Activated CD4-positive, CD25-positive, alpha-beta regulatory T cell treated with anti-CD3 and anti-CD28 coated beads, Interleukin-2, amount 50 U/mL, for 72 hours (primary cell): ENCODE measurements at regions not wholly inside any gene's neighbourhood (a gene's known extent, or its start where the extent isn't known, plus 50 kb on each side); places are given as distances from the start of the nearest gene placed in this dataset.

Source experiments
- DNase-seq: peaks from one replicate; pipeline ENCODE4 v3.0.0; 2021

- DNase-seq, result no peak
These were observed 148.7 kb upstream of the TNRC6C start for GRCh38 chr17:77809814-77810213.

DNA sequence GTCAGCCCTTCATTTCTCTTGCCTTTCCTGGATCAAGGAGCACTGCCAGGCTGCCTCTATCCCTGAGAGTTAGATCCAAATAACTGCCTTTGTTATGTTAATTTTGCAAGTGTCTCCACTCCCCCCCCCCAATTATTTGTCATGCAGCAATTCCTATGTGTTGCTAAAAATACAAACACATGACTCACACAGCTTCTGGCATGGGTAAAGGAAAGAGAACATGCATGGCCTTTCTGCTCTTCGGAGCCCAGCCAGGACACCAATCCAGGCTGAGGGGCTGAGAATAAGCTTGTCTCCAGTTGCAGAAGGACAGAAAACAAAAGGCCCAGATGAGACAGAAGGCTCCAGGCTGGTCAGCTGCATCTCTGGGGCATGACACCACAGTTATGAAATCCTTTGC lies 148.0 kb upstream of the TNRC6C start:
- no peak for DNase-seq

DNA sequence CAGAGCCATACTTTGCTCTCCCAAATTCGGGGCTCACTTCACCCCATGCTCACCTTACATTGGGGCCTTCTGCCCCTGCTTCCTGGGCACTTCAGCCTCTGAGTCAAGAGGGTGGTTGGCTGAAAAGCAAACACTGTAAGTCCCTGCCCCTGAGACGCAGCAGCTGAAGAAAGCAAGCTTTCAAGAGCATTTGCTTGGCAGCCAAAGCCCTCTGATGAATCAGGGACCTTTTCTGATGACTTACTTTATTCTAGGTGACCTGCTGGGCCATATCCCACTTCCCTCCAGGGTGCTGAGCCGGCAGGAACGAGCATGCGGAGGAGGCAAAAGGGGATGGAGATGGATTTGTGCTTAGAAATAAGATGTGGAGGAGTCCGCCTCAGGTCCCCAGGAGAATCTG lies 147.0 kb upstream of the TNRC6C start:
- DNase-seq, result no peak

DNA sequence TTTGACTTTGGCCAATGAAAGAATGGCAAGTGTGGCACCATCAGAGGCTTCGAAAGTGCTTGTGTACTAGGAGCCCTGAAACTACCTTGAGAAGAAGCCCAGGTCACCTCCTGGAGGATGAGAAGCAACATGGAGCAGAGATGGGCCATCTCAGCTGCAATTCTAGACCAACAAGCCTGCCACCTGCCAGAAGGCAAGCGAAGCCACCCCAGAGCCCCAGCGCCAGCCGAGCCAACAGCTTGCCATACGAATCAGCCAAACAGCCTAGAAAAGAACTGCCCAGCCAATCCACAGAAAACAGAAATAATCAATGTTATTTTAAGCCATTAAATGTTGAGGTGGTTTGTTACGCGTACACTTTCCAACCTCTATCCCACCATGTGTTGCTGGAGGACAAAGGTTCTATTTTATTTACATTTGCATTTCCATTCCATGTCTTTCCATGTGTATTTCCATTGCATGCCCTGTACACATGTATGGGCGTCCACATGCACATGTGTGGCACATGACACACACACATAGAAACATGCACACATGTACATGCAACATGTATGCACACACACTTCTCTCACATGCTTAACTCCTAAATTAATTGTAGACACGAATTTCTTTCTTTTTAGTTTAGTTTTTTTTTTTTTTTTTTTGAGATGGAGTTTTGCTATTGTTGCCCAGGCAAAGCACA lies 144.3 kb upstream of the TNRC6C start:
- DNase-seq, result no peak

DNA sequence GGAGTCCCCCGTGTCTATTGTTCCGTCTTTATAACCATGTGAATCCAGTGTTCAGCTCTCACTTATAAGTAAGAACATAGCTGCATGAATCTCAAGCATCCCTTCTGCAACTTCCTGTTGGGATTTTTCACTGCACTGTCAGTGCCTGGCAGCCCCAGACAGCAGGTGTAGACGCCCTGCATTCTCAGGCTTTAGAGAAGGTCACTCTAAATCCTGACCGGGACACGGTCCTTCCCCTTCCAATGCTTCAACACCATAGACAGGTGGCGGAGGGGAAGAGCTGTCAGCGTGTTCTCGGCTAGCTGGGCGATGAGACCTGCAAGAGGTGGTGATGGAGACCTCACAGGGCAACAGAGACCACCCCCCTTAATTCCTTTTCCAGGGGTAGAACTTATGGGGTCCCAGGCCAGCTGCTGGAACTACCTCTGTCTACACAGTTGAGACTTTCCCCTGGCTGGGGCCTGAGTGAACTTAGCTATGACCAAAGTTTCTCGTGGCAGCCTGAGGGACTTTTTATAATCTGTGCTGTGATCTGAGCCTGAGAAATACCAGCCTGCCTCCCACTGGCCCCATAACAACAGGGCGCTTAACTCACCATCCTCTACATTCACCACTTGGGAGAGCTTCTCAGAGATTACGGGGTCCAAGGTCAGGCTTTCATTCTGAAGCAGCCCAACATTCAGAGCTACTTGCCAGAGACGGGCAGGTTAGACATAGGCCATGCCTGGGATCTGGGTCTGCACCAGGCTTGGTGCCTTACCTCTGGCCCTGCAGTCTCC lies 143.2 kb upstream of the TNRC6C start:
- no peak for DNase-seq

DNA sequence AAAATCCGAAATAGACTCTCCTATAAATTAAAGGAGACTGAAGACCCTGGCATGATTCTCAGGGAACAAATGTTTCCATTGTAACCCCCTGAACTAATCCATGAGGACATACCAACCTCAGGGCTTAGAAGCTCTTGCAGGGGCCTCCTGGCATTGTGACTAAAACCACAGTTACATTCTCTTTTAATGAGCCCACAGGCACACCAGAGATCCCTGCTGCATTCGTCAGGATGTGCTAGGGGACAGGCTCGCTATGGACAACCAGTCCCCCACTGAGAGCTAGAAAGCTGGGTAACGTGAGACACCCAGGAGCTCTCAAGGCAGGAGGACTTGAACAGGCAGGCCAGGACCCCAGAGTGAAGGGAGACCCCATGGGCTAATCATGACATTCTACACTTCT lies 140.6 kb upstream of the TNRC6C start:
- DNase-seq, result no peak

DNA sequence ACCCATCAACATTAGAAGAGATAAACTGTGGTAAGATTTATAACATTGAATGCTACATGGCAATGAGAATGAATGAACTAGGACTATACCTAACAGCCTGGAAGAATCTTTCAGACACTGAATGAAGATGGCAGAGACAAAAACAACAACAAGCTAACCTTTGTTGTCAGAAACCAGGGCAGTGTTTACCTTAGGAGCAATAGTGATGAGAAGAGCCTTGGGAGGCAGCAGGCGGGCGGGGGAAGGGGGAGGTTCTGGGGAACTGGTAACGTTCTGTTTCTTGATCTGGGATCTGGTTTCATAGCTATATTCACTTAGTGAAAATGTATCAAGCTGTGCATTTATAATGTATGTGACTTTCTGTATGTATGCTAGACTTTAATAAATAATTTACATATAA lies 139.0 kb upstream of the TNRC6C start:
- DNase-seq, result no peak

DNA sequence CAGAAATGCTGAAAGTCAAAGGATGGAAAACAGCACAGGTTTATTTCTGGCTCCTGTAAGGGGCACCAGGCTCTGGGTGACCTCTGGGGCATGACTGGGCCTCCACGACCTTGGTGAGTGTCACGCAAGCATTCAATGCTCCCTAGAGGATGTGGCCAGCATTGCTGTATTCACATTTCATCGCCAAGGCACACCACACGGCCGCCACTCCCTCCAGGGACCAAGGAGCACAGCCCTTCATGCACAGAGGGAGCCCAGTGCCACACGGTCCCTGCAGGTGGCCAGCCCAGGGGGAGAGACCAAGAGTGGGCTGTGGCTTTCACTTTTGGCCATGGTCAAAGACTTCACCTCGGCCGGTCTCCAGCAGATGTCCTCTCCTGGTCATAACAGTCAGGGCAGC lies 137.4 kb upstream of the TNRC6C start:
- DNase-seq, result no peak

GRCh38 chr17:77822302-77823030 lies 136.0 kb upstream of the TNRC6C start:
- no peak for DNase-seq

DNA sequence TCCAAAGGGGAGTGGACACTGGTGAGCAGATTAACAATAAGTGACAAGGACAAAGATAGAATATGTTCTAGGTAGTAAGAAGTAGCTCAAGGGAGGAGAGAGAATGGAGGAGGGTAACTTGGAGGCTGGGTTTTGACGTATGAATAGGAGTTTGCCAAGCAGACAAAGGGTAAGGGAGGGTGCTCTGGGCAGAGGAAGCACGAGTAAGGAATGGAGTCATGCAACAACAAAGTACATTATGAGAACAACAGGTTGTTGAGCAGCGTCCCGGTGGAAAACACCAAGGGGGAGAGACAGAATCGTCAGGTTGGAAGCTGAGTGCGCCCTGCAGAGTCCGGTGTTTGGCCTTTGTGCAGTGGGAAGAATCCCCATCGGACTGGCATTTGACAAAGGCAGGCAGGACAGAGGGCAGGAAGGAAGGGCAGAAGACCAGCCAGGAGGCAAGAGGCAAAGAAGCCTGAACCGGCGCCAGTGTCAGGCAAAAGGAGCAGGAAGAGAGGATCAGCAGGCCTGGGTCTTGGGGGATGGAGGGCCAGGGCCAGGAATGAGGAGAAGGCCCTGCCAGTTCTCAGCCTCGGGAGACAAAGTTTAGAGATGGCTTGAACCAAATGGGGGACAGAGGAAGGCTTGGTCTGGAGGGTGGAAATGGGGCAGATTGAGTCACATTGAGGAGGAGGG lies 134.3 kb upstream of the TNRC6C start:
- DNase-seq, result no peak

GRCh38 chr17:77824780-77825280 lies 133.7 kb upstream of the TNRC6C start:
- DNase-seq, result no peak

DNA sequence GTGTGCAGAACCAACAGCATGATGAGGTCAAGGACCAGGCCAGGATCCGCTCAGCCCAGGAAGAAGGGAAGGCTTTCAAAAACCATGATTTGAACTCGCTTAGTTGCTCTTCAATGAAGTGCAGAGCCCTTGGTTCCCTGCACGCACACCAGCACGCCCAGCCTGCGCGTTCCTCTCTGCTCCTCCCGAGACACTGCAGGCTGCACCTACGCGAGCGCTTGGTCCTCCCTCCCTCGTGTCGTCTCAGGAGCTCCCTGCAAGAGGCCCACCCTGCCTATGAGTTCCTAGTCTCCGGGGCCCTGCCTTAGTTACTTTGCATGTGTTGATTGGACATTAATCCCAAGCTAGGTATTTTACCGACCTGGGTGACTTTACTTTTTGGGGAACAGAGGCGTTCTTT lies 132.9 kb upstream of the TNRC6C start:
- no peak for DNase-seq

DNA sequence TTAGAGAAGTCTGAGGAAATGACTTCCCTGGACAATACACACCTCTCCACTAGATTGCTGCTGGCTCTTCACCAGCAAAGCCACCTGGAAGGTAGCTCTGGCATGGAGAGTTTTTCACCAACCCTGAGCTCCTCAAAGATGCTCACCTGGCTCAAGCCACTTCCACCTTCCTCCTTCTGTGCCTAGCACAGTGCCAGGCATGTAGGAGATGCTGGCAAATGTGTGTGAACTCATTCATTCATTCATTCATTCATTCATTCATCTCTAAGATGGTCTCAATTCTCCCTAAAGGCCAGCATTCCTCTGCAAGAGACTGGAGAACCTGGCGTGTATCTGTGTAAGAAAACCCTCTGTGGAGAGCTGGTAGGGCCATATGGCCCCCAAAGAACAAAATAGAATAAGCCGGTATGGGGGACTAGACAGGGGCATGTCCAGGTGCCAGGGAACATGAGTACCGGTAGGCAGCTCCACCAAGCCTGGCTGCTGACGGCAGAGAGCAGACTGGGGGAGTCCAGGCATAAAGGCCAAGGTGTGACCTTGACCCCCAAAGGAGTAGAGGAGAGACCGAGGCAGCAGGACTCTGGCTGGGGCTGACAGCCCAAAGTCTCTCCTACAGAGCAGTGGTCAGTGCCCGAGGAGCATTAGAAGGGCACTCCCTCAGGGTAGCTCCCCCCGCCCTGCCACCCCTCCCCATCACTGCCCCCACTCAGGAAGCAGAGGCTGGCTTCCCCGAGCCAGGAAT lies 132.2 kb upstream of the TNRC6C start:
- DNase-seq, result no peak

DNA sequence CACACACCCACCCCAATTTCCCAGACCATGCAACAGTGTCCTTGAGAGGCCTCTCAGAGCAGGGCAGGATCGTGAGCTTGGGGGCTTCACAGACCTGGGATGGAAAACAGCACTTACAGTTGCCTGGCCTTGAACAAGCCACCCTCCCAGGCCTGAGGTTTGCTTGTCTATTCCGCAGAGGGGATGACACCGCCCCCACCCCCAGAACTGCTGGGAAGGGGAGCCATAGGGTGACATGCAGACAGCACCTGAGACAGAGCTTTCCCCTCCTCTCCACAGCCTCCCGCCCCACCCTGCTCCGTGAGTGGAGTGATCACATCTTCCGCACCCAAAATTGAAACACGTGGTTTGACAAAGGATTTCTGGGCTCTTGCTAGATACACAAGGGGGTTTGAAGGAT lies 131.5 kb upstream of the TNRC6C start:
- no peak for DNase-seq

- DNase-seq, result peak; percentile 12
These were observed 131.0 kb upstream of the TNRC6C start for GRCh38 chr17:77827511-77827910.

GRCh38 chr17:77828749-77829539 lies 129.6 kb upstream of the TNRC6C start:
- peak; percentile 15 for DNase-seq

- DNase-seq, result peak; percentile 26
These were observed 128.4 kb upstream of the TNRC6C start for GRCh38 chr17:77829843-77830799.

DNA sequence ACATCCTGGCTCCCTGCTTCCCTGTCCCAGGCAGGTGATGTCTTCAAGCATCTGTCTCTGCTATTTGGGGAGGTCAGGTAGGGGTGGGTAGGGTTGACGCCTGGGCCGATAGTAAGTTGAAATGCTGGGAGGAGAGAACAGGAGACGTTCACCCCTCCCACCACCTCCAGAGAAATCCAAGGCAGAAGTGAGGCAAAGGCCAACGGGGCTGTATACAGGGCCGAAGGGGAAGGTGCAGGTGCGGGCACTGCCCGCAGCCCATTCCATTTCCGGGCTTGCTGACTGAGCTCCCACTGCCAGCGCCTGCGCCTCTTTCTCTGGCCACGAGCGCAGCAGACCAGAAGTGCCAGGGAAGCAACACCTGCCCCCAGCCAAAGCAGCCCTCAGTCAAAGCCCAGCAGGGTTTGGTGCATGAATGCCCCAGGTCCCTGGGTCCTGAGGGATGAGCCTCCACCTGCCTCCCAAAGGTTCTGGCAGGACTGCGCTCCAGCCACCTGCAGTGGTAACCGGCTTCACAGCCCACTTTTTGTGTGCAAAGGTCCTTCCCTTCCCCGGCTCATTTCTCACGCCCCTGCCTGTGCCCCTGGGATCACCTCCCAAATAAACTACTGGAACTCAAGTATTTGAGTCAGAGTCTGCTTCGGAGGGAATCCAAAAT lies 127.6 kb upstream of the TNRC6C start:
- DNase-seq, result peak; percentile 27

DNA sequence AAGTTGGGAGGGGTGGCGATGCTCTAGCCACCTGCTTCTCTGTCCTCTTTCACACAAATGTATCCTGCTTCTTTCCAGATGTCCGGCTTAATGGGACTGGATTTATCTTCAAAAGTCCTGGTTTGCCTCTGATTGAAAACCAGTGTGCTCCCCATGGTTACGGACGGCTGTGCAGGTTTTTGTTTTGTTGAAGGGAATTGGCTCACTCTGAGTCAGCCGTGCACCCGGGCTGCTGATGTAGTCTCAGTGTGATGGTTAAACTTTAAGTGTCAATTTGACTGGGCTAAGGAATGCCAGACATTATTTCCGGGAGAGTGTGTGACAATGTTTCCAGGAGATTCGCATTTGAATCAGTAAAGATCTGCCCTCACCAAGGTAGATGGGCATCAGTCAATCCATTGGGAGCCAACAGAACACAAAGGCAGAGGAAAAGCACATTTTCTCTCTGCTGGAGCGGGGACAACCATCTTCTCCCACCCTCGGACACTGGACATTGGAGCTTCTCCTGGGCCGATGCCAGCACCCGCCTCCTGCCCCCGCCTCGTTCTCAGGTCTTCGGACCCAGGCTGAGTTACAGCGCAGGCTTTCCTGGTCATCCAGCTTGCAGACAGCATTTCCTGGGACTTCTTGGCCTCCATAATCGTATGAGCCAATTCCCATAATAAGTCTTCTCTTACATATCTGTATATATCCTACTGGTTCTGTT lies 126.9 kb upstream of the TNRC6C start:
- peak; percentile 15 for DNase-seq
